ENCODE measurements at regions not wholly inside any gene's neighbourhood (a gene's known extent, or its start where the extent isn't known, plus 50 kb on each side); places are given as distances from the start of the nearest gene placed in this dataset.
A peak's percentile ranks its signal among the peaks of the same experiment; 100 is the strongest.

DNA sequence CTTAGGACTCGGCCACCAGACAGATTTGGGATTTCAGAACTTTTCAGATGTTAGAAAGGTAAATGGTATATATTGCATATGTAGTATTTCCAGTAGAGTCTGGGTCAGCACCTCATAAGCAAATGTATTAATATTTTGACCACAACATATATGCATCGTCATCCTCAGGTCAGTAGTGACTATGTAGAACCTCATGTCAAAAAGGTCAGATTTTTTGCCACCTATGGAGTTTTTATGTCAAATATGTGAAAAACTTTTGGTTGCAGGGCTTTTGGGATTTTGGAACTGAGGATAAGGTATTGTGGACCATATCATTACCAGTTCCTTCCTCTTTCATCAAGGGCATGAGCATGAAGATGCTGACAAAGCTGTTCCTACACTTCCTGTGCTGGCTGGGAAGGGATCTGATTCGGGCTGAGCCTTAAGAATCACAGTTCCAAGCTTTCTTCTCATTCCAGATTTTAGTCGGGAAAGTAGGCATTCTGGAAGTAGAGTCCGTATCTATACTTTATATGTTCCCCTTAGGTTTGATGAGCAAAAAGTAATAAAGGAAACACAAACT, 183.0 kb upstream of the PGRMC2 start (continued):
- TF ChIP-seq NR2C2 (CRISPR knock-in tag; IDR thresholded peaks at IDR 0.05) (no peak), NR2C2 (tag; IDR thresholded peaks at IDR 0.05) (peak; percentile 8; the same call in 1 of the 2 replicates), SRSF1 (IDR thresholded peaks at IDR 0.05; ENCODE audit: low read depth, low read length) (no peak), POLR2H (tag; IDR thresholded peaks at IDR 0.05; ENCODE audit: low read depth) (no peak), ZNF77 (CRISPR knock-in tag; IDR thresholded peaks at IDR 0.05) (no peak), ZKSCAN3 (CRISPR knock-in tag; IDR thresholded peaks at IDR 0.05) (no peak), MAFG (tag; conservative IDR thresholded peaks at IDR 0.05) (peak; percentile 85), ASH1L (IDR thresholded peaks at IDR 0.05; ENCODE audit: borderline replicate concordance, low read depth, partially characterized antibody) (no peak), NFE2L1 (tag; IDR thresholded peaks at IDR 0.05; ENCODE audit: borderline replicate concordance, low read depth) (peak; percentile 24; the same call in 1 of the 2 replicates), BCL6 (CRISPR knock-in tag; IDR thresholded peaks at IDR 0.05) (no peak), KDM1A (IDR thresholded peaks at IDR 0.05) (peak; percentile 81 to 84), SLC30A9 (CRISPR knock-in tag; IDR thresholded peaks at IDR 0.05) (no peak), ELF2 (CRISPR knock-in tag; IDR thresholded peaks at IDR 0.05) (no peak), SOX6 (IDR thresholded peaks at IDR 0.05) (no peak), ZNF766 (CRISPR knock-in tag; conservative IDR thresholded peaks at IDR 0.05) (no peak), POLR2AphosphoS5 (IDR thresholded peaks at IDR 0.05; ENCODE audit: control insufficient read depth, insufficient read depth, low read depth, low read length) (no peak), SPI1 (IDR thresholded peaks at IDR 0.05; ENCODE audit: borderline replicate concordance, low read depth, low read length) (peak; percentile 54; the same call in 1 of the 2 replicates), ZNF197 (CRISPR knock-in tag; IDR thresholded peaks at IDR 0.05; ENCODE audit: low read depth) (no peak), HMG20A (CRISPR knock-in tag; conservative IDR thresholded peaks at IDR 0.05) (no peak), CEBPB (tag; IDR thresholded peaks at IDR 0.05) (no peak), FIP1L1 (IDR thresholded peaks at IDR 0.05; ENCODE audit: low read depth, low read length, poor library complexity, severe bottlenecking) (no peak), FOXJ3 (CRISPR knock-in tag; IDR thresholded peaks at IDR 0.05) (no peak), ZNF316 (IDR thresholded peaks at IDR 0.05) (peak; percentile 93), PHB (CRISPR knock-in tag; IDR thresholded peaks at IDR 0.05) (no peak)
- TF ChIP-seq, protein P1, sequence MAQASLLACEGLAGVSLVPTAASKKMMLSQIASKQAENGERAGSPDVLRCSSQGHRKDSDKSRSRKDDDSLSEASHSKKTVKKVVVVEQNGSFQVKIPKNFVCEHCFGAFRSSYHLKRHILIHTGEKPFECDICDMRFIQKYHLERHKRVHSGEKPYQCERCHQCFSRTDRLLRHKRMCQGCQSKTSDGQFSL (CRISPR knock-in tag; IDR thresholded peaks at IDR 0.05): no peak
- TF ChIP-seq, protein P1 (tag; IDR thresholded peaks at IDR 0.05): no peak
- TF ChIP-seq, protein P2, sequence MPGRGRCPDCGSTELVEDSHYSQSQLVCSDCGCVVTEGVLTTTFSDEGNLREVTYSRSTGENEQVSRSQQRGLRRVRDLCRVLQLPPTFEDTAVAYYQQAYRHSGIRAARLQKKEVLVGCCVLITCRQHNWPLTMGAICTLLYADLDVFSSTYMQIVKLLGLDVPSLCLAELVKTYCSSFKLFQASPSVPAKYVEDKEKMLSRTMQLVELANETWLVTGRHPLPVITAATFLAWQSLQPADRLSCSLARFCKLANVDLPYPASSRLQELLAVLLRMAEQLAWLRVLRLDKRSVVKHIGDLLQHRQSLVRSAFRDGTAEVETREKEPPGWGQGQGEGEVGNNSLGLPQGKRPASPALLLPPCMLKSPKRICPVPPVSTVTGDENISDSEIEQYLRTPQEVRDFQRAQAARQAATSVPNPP (IDR thresholded peaks at IDR 0.05; ENCODE audit: borderline replicate concordance, insufficient read depth, insufficient read length): no peak
- TF ChIP-seq, protein P3, sequence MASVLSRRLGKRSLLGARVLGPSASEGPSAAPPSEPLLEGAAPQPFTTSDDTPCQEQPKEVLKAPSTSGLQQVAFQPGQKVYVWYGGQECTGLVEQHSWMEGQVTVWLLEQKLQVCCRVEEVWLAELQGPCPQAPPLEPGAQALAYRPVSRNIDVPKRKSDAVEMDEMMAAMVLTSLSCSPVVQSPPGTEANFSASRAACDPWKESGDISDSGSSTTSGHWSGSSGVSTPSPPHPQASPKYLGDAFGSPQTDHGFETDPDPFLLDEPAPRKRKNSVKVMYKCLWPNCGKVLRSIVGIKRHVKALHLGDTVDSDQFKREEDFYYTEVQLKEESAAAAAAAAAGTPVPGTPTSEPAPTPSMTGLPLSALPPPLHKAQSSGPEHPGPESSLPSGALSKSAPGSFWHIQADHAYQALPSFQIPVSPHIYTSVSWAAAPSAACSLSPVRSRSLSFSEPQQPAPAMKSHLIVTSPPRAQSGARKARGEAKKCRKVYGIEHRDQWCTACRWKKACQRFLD (CRISPR knock-in tag; IDR thresholded peaks at IDR 0.05): 0 out of 2 replicates have a peak, but pooled peaks have one; percentile 3
